NCI-H2196 (cell line): ENCODE measurements at regions not wholly inside any gene's neighbourhood (a gene's known extent, or its start where the extent isn't known, plus 50 kb on each side); places are given as distances from the start of the nearest gene placed in this dataset.

ENCODE experiments used
- DNase-seq: peaks from one replicate; lab custom pipeline; 2025; ENCODE audit not compliant: unreplicated experiment; lab: John Stamatoyannopoulos, UW

- peak; percentile 44 for DNase-seq
Measured at GRCh38 chr6:138004430-138005287, 102.6 kb downstream of the PERP start.

GRCh38 chr6:138005846-138006245 is 101.4 kb downstream of the PERP start:
- DNase-seq, result no peak

- no peak for DNase-seq
Measured at GRCh38 chr6:138007014-138007472, 100.2 kb downstream of the PERP start.

GRCh38 chr6:138008791-138009190 is 98.4 kb downstream of the PERP start:
- no peak for DNase-seq

DNA sequence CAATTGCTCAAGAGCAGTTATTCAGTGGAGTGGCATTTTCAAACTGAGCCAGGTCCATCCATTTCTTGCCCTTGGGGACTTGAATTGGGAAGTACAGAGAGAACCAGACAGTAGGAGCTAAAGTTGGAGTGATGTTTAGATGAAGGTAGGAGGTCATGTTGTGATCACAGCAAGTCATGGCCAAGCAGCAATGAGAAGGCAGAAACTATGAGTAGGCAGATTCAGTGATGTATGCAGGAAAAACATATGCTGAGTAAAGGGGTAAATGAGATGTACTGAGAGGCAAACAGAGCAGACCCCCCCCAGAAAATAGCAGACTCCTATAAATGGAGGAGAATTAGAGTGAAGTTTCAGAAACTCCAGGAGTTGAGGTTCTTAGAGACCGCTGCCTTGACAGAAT is 95.8 kb downstream of the PERP start:
- DNase-seq, result no peak

GRCh38 chr6:138012682-138013081 is 94.5 kb downstream of the PERP start:
- DNase-seq, result peak; percentile 45

GRCh38 chr6:138013959-138014358 is 93.3 kb downstream of the PERP start:
- no peak for DNase-seq

GRCh38 chr6:138017166-138017757 is 90.0 kb downstream of the PERP start:
- DNase-seq, result no peak

GRCh38 chr6:138018297-138018696 is 88.9 kb downstream of the PERP start:
- no peak for DNase-seq

- DNase-seq, result no peak
Measured at GRCh38 chr6:138025528-138025978, 81.7 kb downstream of the PERP start.

DNA sequence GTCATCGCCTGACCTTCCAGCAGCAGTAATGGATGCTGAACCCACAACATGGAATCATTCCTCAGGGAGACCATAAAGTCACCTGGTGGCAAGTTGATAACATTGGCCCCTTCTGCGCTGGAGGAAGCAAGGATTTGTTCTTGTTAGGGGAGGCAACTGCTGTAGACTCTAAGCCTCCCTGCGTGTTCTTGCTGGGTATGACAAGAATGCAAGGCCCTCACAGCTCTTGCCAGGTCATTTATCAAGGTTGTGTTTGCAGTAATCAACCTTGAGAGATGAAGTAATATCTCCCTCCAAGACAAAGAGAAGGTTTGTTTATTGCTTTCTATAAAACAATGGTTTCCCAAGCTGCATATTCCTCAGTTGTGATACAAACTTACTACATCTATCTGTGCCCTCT is 80.9 kb downstream of the PERP start:
- no peak for DNase-seq

DNA sequence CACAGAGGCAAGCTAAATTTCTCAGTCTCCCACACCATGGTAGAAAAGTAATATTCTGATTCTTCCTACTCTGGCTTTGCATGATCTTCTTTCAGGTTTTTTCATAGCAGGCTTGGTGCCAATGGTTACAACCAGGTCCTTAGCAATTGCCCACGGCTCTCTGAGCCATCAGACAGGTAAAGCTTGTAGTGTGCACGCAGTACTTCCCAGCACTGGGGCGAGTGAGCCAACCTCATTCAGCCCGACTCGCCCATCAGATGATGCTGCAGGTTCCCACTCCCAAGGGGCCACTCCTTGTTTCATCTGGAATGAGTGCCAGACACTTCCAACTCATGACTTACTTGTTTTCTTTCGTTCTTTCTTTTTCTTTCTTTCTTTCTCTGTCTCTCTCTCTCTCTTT is 78.3 kb downstream of the PERP start:
- DNase-seq, result no peak

DNA sequence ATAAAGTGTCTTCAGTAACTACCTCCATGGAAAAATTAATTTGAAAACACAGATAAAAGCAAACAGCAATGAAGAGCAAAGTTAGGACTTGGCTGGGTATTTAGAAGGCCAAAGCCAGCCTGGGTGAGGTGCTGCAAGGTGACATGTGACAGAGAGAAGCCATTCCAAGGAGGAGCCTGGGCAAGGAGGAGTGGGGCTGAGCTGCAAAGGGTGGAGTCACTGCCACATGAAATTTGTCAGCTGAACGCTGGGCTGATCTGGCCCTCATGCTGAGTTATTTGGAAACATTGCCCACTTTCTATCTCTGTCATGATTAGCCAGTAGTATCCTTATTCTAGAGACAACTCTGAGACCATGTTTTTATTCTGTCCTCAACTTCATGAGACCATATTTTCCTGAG is 76.3 kb downstream of the PERP start:
- no peak for DNase-seq

GRCh38 chr6:138031417-138031816 is 75.8 kb downstream of the PERP start:
- DNase-seq, result no peak

GRCh38 chr6:138031850-138032249 is 75.4 kb downstream of the PERP start:
- DNase-seq, result no peak

GRCh38 chr6:138032571-138032970 is 74.6 kb downstream of the PERP start:
- DNase-seq, result no peak

- no peak for DNase-seq
Measured at GRCh38 chr6:138034229-138034628, 73.0 kb downstream of the PERP start.

DNA sequence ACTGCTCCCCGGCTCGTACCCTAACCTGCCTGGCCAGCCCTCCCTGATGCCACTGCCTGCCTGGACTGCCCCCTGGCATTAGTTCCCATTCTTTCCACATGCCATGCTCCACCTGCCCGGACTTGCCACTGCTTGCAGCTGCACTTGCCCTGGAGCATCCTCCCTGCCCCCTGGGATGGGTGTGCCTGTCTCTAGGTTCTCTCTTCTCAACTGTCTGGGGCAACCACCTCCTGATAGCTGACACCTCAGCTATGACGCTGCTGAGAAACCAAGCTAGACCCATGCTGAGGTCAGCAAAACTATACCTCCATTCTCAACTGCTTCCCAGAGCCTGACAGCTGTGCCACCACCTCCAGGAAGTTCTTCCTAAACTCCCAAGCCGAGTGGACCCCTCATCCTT is 72.1 kb downstream of the PERP start:
- peak; percentile 39 for DNase-seq

- DNase-seq, result no peak
Measured at GRCh38 chr6:138036111-138036510, 71.1 kb downstream of the PERP start.

GRCh38 chr6:138037009-138037504 is 70.2 kb downstream of the PERP start:
- no peak for DNase-seq

- DNase-seq, result no peak
Measured at GRCh38 chr6:138038142-138038870, 68.9 kb downstream of the PERP start.
